HEK293 (cell line): ENCODE measurements at regions not wholly inside any gene's neighbourhood (a gene's known extent, or its start where the extent isn't known, plus 50 kb on each side); places are given as distances from the start of the nearest gene placed in this dataset.

Experiments
- ATF2 ChIP-seq: fragments of 450-650 bp; formaldehyde crosslinking; IDR thresholded peaks from 2 replicates; pipeline ENCODE4 v1.5.1; 2016; ENCODE audit warnings: missing biosample characterization, missing genetic modification characterization, low read depth
- CTCF ChIP-seq: fragments of 450-650 bp; formaldehyde crosslinking; IDR thresholded peaks from 2 replicates; pipeline ENCODE4 v1.5.1; 2016; ENCODE audit warnings: missing biosample characterization, missing genetic modification characterization
- TCF7L2 ChIP-seq: IDR thresholded peaks from 2 replicates; pipeline ENCODE4 v1.6.1; 2011; ENCODE audit warnings: low read depth, mild to moderate bottlenecking, inconsistent platforms, low read length, moderate library complexity, borderline replicate concordance
- YY1 ChIP-seq: fragments of 450-650 bp; formaldehyde crosslinking; IDR thresholded peaks from 2 replicates; pipeline ENCODE4 v1.5.1; 2018; ENCODE audit warnings: missing biosample characterization, missing genetic modification characterization
- ZBTB49 ChIP-seq: fragments of 450-650 bp; formaldehyde crosslinking; IDR thresholded peaks from 2 replicates; pipeline ENCODE4 v1.5.1; 2016; ENCODE audit warnings: missing biosample characterization, missing genetic modification characterization, low read depth
- ZNF140 ChIP-seq: fragments of 450-650 bp; formaldehyde crosslinking; IDR thresholded peaks from 2 replicates; pipeline ENCODE4 v1.5.1; 2016; ENCODE audit warnings: missing biosample characterization, missing genetic modification characterization
- ZNF221 ChIP-seq: fragments of 450-650 bp; formaldehyde crosslinking; IDR thresholded peaks from 2 replicates; pipeline ENCODE4 v1.5.1; 2017; ENCODE audit warnings: missing biosample characterization, missing genetic modification characterization, borderline replicate concordance
- ZNF560 ChIP-seq: fragments of 450-650 bp; formaldehyde crosslinking; IDR thresholded peaks from 2 replicates; pipeline ENCODE4 v1.5.1; 2017; ENCODE audit warnings: missing biosample characterization, missing genetic modification characterization, borderline replicate concordance
- ZNF776 ChIP-seq: fragments of 450-650 bp; formaldehyde crosslinking; IDR thresholded peaks from 2 replicates; pipeline ENCODE4 v1.5.0; 2017; ENCODE audit warnings: missing biosample characterization, missing genetic modification characterization, borderline replicate concordance

- TF ChIP-seq TCF7L2 (no peak), ZNF560 (tag by site-specific recombination) (no peak), ZNF221 (tag by site-specific recombination) (no peak), ATF2 (no peak), ZNF140 (no peak), CTCF (no peak), ZNF776 (tag by site-specific recombination) (no peak), ZBTB49 (tag by site-specific recombination) (no peak), YY1 (tag by site-specific recombination) (no peak)
Measured at GRCh38 chr4:120447774-120448173, 381.1 kb upstream of the MAD2L1 start.
